ENCODE measurements at regions not wholly inside any gene's neighbourhood (a gene's known extent, or its start where the extent isn't known, plus 50 kb on each side); places are given as distances from the start of the nearest gene placed in this dataset.

- no peak for DNase-seq (ENCODE audit: low spot score)
These were observed 51.2 kb upstream of the RTN4 start for GRCh38 chr2:55101466-55101865.

DNA sequence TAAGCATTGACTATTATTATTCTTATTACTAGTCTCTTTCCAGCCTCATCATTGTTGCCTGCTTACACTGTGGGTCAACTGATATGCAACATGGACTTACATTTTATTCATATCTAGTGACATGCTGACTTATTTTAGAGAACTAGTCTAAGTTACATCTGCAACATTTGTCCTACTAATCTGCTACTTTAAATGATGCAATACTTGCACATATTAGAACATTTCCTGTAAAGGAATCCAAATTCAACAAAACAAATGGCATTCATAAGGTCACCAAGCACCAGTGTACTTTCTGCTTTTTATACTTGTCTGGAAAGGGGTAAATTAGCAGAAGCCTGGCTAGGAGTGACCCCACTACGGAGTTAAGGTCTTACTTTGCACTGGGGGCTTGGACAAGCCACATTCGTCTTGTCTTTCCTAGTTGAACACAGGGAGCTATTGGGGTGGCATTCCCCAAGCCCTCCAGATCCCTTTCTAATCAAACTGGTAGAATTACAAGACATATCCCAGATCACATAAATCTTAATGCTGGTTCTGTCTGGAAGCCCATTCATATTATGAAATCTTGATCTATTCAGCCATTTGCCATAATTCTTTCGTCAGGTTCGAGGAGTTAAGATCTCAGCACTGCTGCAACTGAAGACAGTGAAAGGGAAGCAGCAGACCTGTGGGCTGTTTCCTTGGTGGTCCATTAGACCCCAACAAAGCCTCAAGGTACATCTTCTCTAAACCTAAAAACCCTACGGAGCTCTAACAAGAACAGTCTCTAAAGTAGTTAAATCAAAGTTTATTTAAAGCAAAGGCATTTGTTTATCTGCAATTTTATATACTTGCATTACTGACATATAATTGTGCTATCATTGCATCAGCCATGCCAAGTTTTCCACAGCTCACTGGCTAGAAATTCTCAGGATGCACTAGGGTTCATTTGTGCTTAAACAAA, 49.9 kb upstream of the RTN4 start:
- no peak for DNase-seq (ENCODE audit: low spot score)

All from HuH-7.5 (cell line).